ENCODE measurements at regions not wholly inside any gene's neighbourhood (a gene's known extent, or its start where the extent isn't known, plus 50 kb on each side); places are given as distances from the start of the nearest gene placed in this dataset.

DNA sequence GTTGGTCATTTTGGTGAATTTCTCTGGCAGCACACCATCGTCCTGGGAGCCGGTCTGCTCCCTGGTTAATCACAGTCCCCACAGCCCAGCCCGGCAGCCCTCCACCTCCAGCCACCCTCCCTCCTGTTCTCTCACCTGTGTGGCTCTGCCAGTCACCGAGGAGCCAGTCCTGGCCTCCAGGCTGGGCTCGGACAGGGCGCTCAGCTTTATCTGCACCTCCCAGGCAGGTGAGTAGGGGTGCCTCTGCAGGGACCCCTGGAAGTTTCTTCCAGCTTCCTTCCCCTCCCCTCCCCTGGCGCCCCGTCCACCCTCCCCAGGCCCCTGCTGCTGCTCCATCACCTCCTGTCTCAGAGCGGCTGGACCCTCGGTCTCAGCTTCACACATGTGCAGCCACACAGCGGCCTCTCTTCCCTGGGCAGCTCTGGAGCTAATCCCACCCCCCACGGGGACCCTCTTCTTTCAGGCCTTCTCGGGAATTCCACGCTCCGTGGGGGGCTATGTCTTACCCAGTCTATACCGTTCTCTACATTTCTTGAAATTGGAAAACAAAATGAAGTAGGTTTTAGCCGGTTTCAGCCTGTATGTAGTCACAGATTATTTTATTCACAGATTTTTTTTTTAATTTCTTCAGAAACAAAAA, 213.9 kb upstream of the PPP2R2D start:
- peaks cover 0 to 66% (median 11%) of the 10 kb centered on the region in 7 donors for H3K27me3 ChIP-seq
- intact Hi-C loops (cut with DNase I), result no loop called here
- H3K27ac ChIP-seq, result no peak overlapping the region
- no peak overlapping the region for H3K4me3 ChIP-seq
- TF ChIP-seq, protein P1, sequence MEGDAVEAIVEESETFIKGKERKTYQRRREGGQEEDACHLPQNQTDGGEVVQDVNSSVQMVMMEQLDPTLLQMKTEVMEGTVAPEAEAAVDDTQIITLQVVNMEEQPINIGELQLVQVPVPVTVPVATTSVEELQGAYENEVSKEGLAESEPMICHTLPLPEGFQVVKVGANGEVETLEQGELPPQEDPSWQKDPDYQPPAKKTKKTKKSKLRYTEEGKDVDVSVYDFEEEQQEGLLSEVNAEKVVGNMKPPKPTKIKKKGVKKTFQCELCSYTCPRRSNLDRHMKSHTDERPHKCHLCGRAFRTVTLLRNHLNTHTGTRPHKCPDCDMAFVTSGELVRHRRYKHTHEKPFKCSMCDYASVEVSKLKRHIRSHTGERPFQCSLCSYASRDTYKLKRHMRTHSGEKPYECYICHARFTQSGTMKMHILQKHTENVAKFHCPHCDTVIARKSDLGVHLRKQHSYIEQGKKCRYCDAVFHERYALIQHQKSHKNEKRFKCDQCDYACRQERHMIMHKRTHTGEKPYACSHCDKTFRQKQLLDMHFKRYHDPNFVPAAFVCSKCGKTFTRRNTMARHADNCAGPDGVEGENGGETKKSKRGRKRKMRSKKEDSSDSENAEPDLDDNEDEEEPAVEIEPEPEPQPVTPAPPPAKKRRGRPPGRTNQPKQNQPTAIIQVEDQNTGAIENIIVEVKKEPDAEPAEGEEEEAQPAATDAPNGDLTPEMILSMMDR (IDR thresholded peaks at IDR 0.05), result no peak
- ATAC-seq (no peak), DNase-seq (no peak)
- no peaks in the 10 kb centered on the region for H3K9me3 ChIP-seq
- 17 to 22% methylated on average over 17 of the region's 17 CpGs for WGBS, 2 donors
- H3K36me3 ChIP-seq, result no peaks in the 10 kb centered on the region
- H3K4me1 ChIP-seq, result no peaks in the 10 kb centered on the region

DNA sequence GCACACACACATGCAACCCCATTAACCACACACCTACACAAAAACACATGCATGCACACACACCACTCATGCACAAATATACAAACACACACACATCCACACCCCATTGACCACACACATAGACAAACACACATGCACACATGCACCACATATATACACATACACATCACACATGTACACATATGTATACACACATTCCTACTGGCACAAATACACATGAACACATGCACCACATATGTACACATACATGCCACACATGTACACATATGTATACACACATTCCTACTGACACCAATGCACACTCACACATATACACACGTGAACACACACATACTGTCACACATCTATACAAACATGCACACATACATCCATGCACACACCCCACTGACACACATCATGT, 212.5 kb upstream of the PPP2R2D start:
- H3K9me3 ChIP-seq, result no peaks in the 10 kb centered on the region
- ATAC-seq (no peak), DNase-seq (no peak)
- intact Hi-C loops (cut with DNase I), result no loop called here
- H3K27me3 ChIP-seq, result peaks cover 0 to 64% (median 21%) of the 10 kb centered on the region in 7 donors
- H3K36me3 ChIP-seq, result no peaks in the 10 kb centered on the region
- H3K27ac ChIP-seq, result no peak overlapping the region
- H3K4me3 ChIP-seq, result no peak overlapping the region
- TF ChIP-seq, protein P1 (IDR thresholded peaks at IDR 0.05), result no peak
- no peaks in the 10 kb centered on the region for H3K4me1 ChIP-seq
- WGBS, 2 donors, result 50 to 100% methylated on average over 1 of the region's 1 CpG

DNA sequence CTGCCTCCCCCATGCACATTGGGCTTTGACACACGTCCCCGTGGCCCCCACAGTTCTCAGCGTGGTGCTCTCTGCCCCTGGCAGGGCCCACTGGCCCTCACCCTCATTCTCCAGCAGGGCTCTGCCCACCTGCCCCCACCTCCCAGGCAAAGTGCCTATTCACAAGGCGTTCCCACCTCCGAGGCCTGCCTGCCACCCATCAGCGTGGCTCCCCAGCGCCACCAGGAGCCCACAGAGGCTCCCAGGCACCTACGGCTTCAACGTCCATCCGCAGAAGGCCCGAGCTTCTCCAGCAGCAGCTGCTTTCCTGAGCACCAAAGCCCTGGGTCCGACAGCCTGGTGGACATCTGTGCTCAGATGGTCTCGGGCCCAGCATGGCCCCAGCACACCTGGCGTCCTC, 211.8 kb upstream of the PPP2R2D start:
- no peaks in the 10 kb centered on the region for H3K9me3 ChIP-seq
- no peak overlapping the region for H3K4me3 ChIP-seq
- no peak overlapping the region for H3K27ac ChIP-seq
- intact Hi-C loops (cut with DNase I), result no loop called here
- no peaks in the 10 kb centered on the region for H3K4me1 ChIP-seq
- TF ChIP-seq, protein P1 (IDR thresholded peaks at IDR 0.05), result no peak
- WGBS, 2 donors, result 46 to 55% methylated on average over 14 of the region's 14 CpGs
- peaks cover 0 to 65% (median 20%) of the 10 kb centered on the region in 7 donors for H3K27me3 ChIP-seq
- no peaks in the 10 kb centered on the region for H3K36me3 ChIP-seq
- ATAC-seq (no peak), DNase-seq (no peak)

- intact Hi-C loops (cut with DNase I), result no loop called here
- WGBS, 2 donors, result 84 to 91% methylated on average over 20 of the region's 20 CpGs
- H3K9me3 ChIP-seq, result no peaks in the 10 kb centered on the region
- ATAC-seq (no peak), DNase-seq (no peak)
- H3K4me3 ChIP-seq, result no peak overlapping the region
- no peak overlapping the region for H3K27ac ChIP-seq
- H3K36me3 ChIP-seq, result no peaks in the 10 kb centered on the region
- H3K4me1 ChIP-seq, result no peaks in the 10 kb centered on the region
- TF ChIP-seq, protein P1 (IDR thresholded peaks at IDR 0.05), result no peak
- peaks cover 0 to 65% (median 21%) of the 10 kb centered on the region in 7 donors for H3K27me3 ChIP-seq
Observed at GRCh38 chr10:131689486-131689885, 211.3 kb upstream of the PPP2R2D start.

Data from heart right ventricle (tissue), 16 donors.